ENCODE measurements at regions not wholly inside any gene's neighbourhood (a gene's known extent, or its start where the extent isn't known, plus 50 kb on each side); places are given as distances from the start of the nearest gene placed in this dataset.

DNA sequence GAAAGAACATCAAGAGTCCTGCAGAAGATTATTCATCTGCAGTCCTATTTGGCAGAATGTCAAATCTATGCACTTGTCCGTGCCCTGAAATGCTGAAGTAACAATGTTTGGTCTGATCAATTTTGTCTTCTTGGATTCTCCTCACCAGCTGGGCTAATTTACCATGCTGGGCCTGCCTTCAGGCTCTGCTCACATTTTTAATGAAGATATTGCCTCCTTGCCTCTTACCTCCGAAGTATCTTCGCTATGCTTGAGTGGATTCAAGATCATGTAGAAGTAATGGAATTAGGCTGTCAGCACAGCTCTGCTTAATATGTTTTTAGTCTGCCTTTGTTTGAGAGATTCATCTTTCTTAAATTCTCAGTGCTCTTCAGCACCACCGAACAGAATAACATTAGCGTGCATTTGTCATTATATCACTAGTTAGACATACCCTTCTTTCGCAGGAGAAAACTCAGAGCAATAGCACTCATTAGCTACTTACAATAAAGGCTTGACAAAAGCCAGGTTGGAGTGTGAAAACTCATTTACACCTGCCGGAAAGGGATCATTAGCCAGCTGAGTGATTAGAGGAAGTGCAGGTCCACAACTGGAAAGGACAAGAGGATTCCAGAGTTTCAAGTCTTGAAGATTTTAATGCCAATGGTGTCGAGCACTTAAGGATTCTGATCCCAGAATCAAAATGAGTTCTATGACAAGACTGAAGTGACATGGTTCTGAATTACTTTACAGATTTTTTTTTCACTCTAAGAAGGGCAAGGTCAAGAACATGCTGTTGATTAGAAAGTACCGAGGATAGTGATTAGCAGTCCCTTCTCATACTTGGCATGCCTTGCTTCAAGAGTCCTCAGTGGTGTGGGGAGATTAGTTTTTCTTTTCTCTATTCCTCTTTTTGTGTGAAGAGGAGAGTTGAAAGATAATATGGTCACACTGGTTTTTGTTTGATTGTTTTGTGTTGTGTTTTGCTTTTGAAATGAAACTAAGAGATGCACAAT, 405.6 kb upstream of the TOM1L1 start:
- 53 to 62% (median 55%) methylated on average over 9 of the region's 9 CpGs for WGBS, 4 donors
- Histone ChIP-seq H3K36me3 (no peaks in the 10 kb centered on the region), H3K9me3 (no peaks in the 10 kb centered on the region), H3K4me3 (no peak overlapping the region), H3K4me1 (no peaks in the 10 kb centered on the region), H3K27me3 (no peaks in the 10 kb centered on the region), H3K27ac (no peak overlapping the region)
- intact Hi-C loops (cut with DNase I), result no loop called here
- TF ChIP-seq, protein P1, sequence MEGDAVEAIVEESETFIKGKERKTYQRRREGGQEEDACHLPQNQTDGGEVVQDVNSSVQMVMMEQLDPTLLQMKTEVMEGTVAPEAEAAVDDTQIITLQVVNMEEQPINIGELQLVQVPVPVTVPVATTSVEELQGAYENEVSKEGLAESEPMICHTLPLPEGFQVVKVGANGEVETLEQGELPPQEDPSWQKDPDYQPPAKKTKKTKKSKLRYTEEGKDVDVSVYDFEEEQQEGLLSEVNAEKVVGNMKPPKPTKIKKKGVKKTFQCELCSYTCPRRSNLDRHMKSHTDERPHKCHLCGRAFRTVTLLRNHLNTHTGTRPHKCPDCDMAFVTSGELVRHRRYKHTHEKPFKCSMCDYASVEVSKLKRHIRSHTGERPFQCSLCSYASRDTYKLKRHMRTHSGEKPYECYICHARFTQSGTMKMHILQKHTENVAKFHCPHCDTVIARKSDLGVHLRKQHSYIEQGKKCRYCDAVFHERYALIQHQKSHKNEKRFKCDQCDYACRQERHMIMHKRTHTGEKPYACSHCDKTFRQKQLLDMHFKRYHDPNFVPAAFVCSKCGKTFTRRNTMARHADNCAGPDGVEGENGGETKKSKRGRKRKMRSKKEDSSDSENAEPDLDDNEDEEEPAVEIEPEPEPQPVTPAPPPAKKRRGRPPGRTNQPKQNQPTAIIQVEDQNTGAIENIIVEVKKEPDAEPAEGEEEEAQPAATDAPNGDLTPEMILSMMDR (IDR thresholded peaks at IDR 0.05), result no peak
- TF ChIP-seq POLR2A (IDR thresholded peaks at IDR 0.05), result no peak
- DNase-seq (no peak), ATAC-seq (no peak)

- no peak for ATAC-seq
- Histone ChIP-seq H3K36me3 (no peaks in the 10 kb centered on the region), H3K4me3 (no peak overlapping the region), H3K4me1 (no peaks in the 10 kb centered on the region), H3K27me3 (no peaks in the 10 kb centered on the region), H3K9me3 (no peaks in the 10 kb centered on the region), H3K27ac (no peak overlapping the region)
- no peak for TF ChIP-seq POLR2A (IDR thresholded peaks at IDR 0.05)
- TF ChIP-seq, protein P1 (IDR thresholded peaks at IDR 0.05), result no peak
- DNase-seq, result no peak
- intact Hi-C loops (cut with DNase I), result no loop called here
Observed at GRCh38 chr17:54505404-54505803, 395.2 kb upstream of the TOM1L1 start.

GRCh38 chr17:54518706-54519105, 381.9 kb upstream of the TOM1L1 start:
- TF ChIP-seq, protein P1 (IDR thresholded peaks at IDR 0.05), result no peak
- no peak for TF ChIP-seq POLR2A (IDR thresholded peaks at IDR 0.05)
- no peaks in the 10 kb centered on the region for H3K4me1 ChIP-seq
- no peak for DNase-seq
- intact Hi-C loops (cut with DNase I), result no loop called here
- WGBS, 4 donors, result 80 to 92% (median 84%) methylated on average over 1 to 2 of the region's 2 CpGs
- H3K27me3 ChIP-seq, result no peaks in the 10 kb centered on the region
- peaks cover 0 to 4% (median 0%) of the 10 kb centered on the region in 12 donors for H3K9me3 ChIP-seq
- H3K27ac ChIP-seq, result no peak overlapping the region
- H3K4me3 ChIP-seq, result no peak overlapping the region
- ATAC-seq, result no peak
- no peaks in the 10 kb centered on the region for H3K36me3 ChIP-seq

- H3K4me3 ChIP-seq, result no peak overlapping the region
- peaks cover 0 to 4% (median 0%) of the 10 kb centered on the region in 12 donors for H3K9me3 ChIP-seq
- H3K4me1 ChIP-seq, result no peaks in the 10 kb centered on the region
- ATAC-seq (no peak), DNase-seq (no peak)
- no peaks in the 10 kb centered on the region for H3K27me3 ChIP-seq
- H3K27ac ChIP-seq, result no peak overlapping the region
- no peaks in the 10 kb centered on the region for H3K36me3 ChIP-seq
- no peak for TF ChIP-seq POLR2A (IDR thresholded peaks at IDR 0.05)
- intact Hi-C loops (cut with DNase I), result no loop called here
- WGBS, 4 donors, result 71 to 78% (median 74%) methylated on average over 4 of the region's 4 CpGs
Observed at GRCh38 chr17:54521137-54521536, 379.5 kb upstream of the TOM1L1 start.

All from heart left ventricle (tissue), 16 donors.